ENCODE measurements at regions not wholly inside any gene's neighbourhood (a gene's known extent, or its start where the extent isn't known, plus 50 kb on each side); places are given as distances from the start of the nearest gene placed in this dataset.

- TF ChIP-seq CTCF (IDR thresholded peaks at IDR 0.05; ENCODE audit: low read length) (no peak), EZH2 (IDR thresholded peaks at IDR 0.05; ENCODE audit: borderline replicate concordance, low read length) (no peak)
Observed at GRCh38 chr2:16256601-16257321, 316.4 kb downstream of the MYCN start.
